HepG2 (cell line): ENCODE measurements at regions not wholly inside any gene's neighbourhood (a gene's known extent, or its start where the extent isn't known, plus 50 kb on each side); places are given as distances from the start of the nearest gene placed in this dataset.
A peak's percentile ranks its signal among the peaks of the same experiment; 100 is the strongest.

ENCODE experiments used
- BHLHE40 ChIP-seq: IDR thresholded peaks from 2 replicates; pipeline ENCODE4 v1.6.1; 2011; ENCODE audit warnings: low read length, improper control_type of control experiment
- DBP ChIP-seq: sonication (generic); formaldehyde crosslinking; IDR thresholded peaks from 2 replicates; pipeline ENCODE4 v1.4.0; 2020; ENCODE audit warnings: missing genetic modification reagents; ENCODE audit errors: not compliant biosample characterization
- DNMT1 ChIP-seq: sonication (generic); formaldehyde crosslinking; IDR thresholded peaks from 2 replicates; pipeline ENCODE4 v1.5.1; 2020; ENCODE audit warnings: mild to moderate bottlenecking, missing genetic modification reagents
- ELF3 ChIP-seq: IDR thresholded peaks from 2 replicates; pipeline ENCODE4 v1.6.1; 2016; ENCODE audit warnings: missing genetic modification reagents, missing compliant biosample characterization
- EP300 ChIP-seq, 3 experiments: sonication (generic) in 1 of 3; formaldehyde crosslinking in 1 of 3; IDR thresholded peaks; 2 replicates each; pipeline versions ENCODE4 v1.5.1 to v1.6.1; 2011 to 2020; ENCODE audit warnings: low read depth in 2 of 3, low read length in 2 of 3, borderline replicate concordance in 1 of 3, improper control_type of control experiment in 1 of 3, mild to moderate bottlenecking in 1 of 3, missing genetic modification reagents in 1 of 3, moderate library complexity in 1 of 3
- FOXA1 ChIP-seq, 2 experiments: fragments of 450-650 bp in 1 of 2; sonication (generic) in 1 of 2; formaldehyde crosslinking in 1 of 2; IDR thresholded peaks; 2 replicates each; pipeline versions ENCODE4 v1.4.0 to v1.6.1; 2016 to 2020; ENCODE audit warnings: missing genetic modification reagents in 1 of 2
- GABPB1 ChIP-seq: IDR thresholded peaks from 2 replicates; pipeline ENCODE4 v1.6.1; 2016; ENCODE audit warnings: mild to moderate bottlenecking, missing genetic modification reagents, moderate library complexity, missing compliant biosample characterization
- IRF9 ChIP-seq: sonication (generic); formaldehyde crosslinking; IDR thresholded peaks from 2 replicates; pipeline ENCODE4 v1.8.0; 2022; ENCODE audit warnings: missing genetic modification reagents, mild to moderate bottlenecking, borderline replicate concordance
- PPARG ChIP-seq: conservative IDR thresholded peaks from 2 replicates; pipeline ENCODE4 v1.6.1; 2016; ENCODE audit warnings: missing biosample characterization, missing genetic modification reagents
- RXRB ChIP-seq: IDR thresholded peaks from 2 replicates; pipeline ENCODE4 v1.6.1; 2016; ENCODE audit warnings: borderline replicate concordance, missing genetic modification reagents, missing compliant biosample characterization
- SOX13 ChIP-seq, 3 experiments: fragments of 450-650 bp in 1 of 3; sonication (generic) in 1 of 3; formaldehyde crosslinking in 1 of 3; IDR thresholded peaks in 2 of 3; conservative IDR thresholded peaks in 1 of 3; 2 replicates each; pipeline versions ENCODE4 v1.5.0 to v1.6.1; 2016 to 2020; ENCODE audit warnings: antibody characterized with exemption in 1 of 3, mild to moderate bottlenecking in 1 of 3, missing compliant biosample characterization in 1 of 3, missing genetic modification reagents in 1 of 3, moderate library complexity in 1 of 3
- SP4 ChIP-seq: sonication (generic); formaldehyde crosslinking; IDR thresholded peaks from 2 replicates; pipeline ENCODE4 v1.8.1; 2023; ENCODE audit warnings: mild to moderate bottlenecking, missing genetic modification reagents
- STAT5B ChIP-seq: sonication (generic); formaldehyde crosslinking; IDR thresholded peaks from 2 replicates; pipeline ENCODE4 v1.4.0; 2020; ENCODE audit warnings: missing genetic modification reagents
- TBP ChIP-seq: sonication (generic); formaldehyde crosslinking; IDR thresholded peaks from 2 replicates; pipeline ENCODE4 v1.5.0; 2020; ENCODE audit warnings: missing genetic modification reagents
- TBX2 ChIP-seq: sonication (generic); formaldehyde crosslinking; IDR thresholded peaks from 2 replicates; pipeline ENCODE4 v1.5.0; 2020; ENCODE audit warnings: missing genetic modification reagents, mild to moderate bottlenecking, borderline replicate concordance
- TCF7L2 ChIP-seq: IDR thresholded peaks from 2 replicates; pipeline ENCODE4 v1.6.1; 2011; ENCODE audit warnings: mild to moderate bottlenecking, low read depth, low read length, moderate library complexity
- ZNF12 ChIP-seq: sonication (generic); formaldehyde crosslinking; IDR thresholded peaks from 2 replicates; pipeline ENCODE4 v1.5.0; 2020; ENCODE audit warnings: missing genetic modification reagents
- ZNF224 ChIP-seq: sonication (generic); formaldehyde crosslinking; IDR thresholded peaks from 2 replicates; pipeline ENCODE4 v1.5.0; 2020; ENCODE audit warnings: mild to moderate bottlenecking, missing genetic modification reagents
- ZNF225 ChIP-seq: sonication (generic); formaldehyde crosslinking; IDR thresholded peaks from 2 replicates; pipeline ENCODE4 v1.4.0; 2020; ENCODE audit warnings: mild to moderate bottlenecking, missing genetic modification reagents
- ZNF484 ChIP-seq: sonication (generic); formaldehyde crosslinking; IDR thresholded peaks from 2 replicates; pipeline ENCODE4 v1.5.1; 2020; ENCODE audit warnings: mild to moderate bottlenecking, low read depth, missing genetic modification reagents, borderline replicate concordance
- ZNF503 ChIP-seq: sonication (generic); formaldehyde crosslinking; IDR thresholded peaks from 2 replicates; pipeline ENCODE4 v1.4.0; 2020; ENCODE audit warnings: missing genetic modification reagents
- ZNF543 ChIP-seq: sonication (generic); formaldehyde crosslinking; IDR thresholded peaks from 2 replicates; pipeline ENCODE4 v1.4.0; 2020; ENCODE audit warnings: mild to moderate bottlenecking, missing genetic modification reagents
- ZNF577 ChIP-seq: sonication (generic); formaldehyde crosslinking; IDR thresholded peaks from 2 replicates; pipeline ENCODE4 v1.4.0; 2020; ENCODE audit warnings: mild to moderate bottlenecking, low read depth, missing genetic modification reagents, borderline replicate concordance
- ZNF766 ChIP-seq: sonication (generic); formaldehyde crosslinking; IDR thresholded peaks from 2 replicates; pipeline ENCODE4 v1.5.0; 2020; ENCODE audit warnings: missing genetic modification reagents, borderline replicate concordance
- ZNF773 ChIP-seq: sonication (generic); formaldehyde crosslinking; IDR thresholded peaks from 2 replicates; pipeline ENCODE4 v1.4.0; 2020; ENCODE audit warnings: missing genetic modification reagents, borderline replicate concordance
- ZSCAN25 ChIP-seq: sonication (generic); formaldehyde crosslinking; IDR thresholded peaks from 2 replicates; pipeline ENCODE4 v1.8.0; 2022; ENCODE audit warnings: mild to moderate bottlenecking, missing genetic modification reagents

GRCh38 chr10:4658777-4659176 is 167.2 kb upstream of the AKR1E2 start (continued):
- TF ChIP-seq GABPB1 (no peak), ELF3 (CRISPR knock-in tag) (no peak), TBP (no peak), DNMT1 (CRISPR knock-in tag) (no peak), SOX13 (IDR thresholded peaks at IDR 0.05) (no peak), SOX13 (CRISPR knock-in tag; conservative IDR thresholded peaks at IDR 0.05 in 1 of 2, IDR thresholded peaks at IDR 0.05 in 1 of 2) (no peak), EP300 (IDR thresholded peaks at IDR 0.05; ENCODE audit: low read depth in 2 of 2, low read length in 2 of 2) (peak in 1 of 2 experiments; percentile 9; a peak in 1 of 4 replicates), EP300 (CRISPR knock-in tag; IDR thresholded peaks at IDR 0.05; ENCODE audit: borderline replicate concordance) (no peak), TBX2 (CRISPR knock-in tag) (no peak), BHLHE40 (0 out of 2 replicates have a peak, but pooled peaks have one; percentile 29), ZNF225 (CRISPR knock-in tag) (no peak), STAT5B (no peak), ZSCAN25 (CRISPR knock-in tag) (no peak), ZNF766 (CRISPR knock-in tag) (no peak), ZNF773 (CRISPR knock-in tag) (no peak), ZNF224 (CRISPR knock-in tag) (no peak), ZNF484 (CRISPR knock-in tag) (no peak), ZNF12 (CRISPR knock-in tag) (no peak), TCF7L2 (no peak), ZNF577 (CRISPR knock-in tag) (no peak), FOXA1 (IDR thresholded peaks at IDR 0.05) (peak; percentile 49; the same call in 1 of the 2 replicates), FOXA1 (CRISPR knock-in tag; IDR thresholded peaks at IDR 0.05) (0 out of 2 replicates have a peak, but pooled peaks have one; percentile 10), DBP (CRISPR knock-in tag) (no peak), SP4 (CRISPR knock-in tag) (no peak), IRF9 (CRISPR knock-in tag) (no peak), PPARG (CRISPR knock-in tag) (0 out of 2 replicates have a peak, but pooled peaks have one; percentile 30), ZNF503 (CRISPR knock-in tag) (no peak), RXRB (CRISPR knock-in tag) (0 out of 2 replicates have a peak, but pooled peaks have one; percentile 9), ZNF543 (CRISPR knock-in tag) (no peak)
